Upper lobe of left lung (tissue), 4 donors: ENCODE measurements at regions not wholly inside any gene's neighbourhood (a gene's known extent, or its start where the extent isn't known, plus 50 kb on each side); places are given as distances from the start of the nearest gene placed in this dataset.

Experiments
- POLR2A ChIP-seq, 4 donors: fragments of 450-650 bp; IDR thresholded peaks; one replicate each; pipeline ENCODE4 v1.5.1; 2016 to 2017; ENCODE audit warnings: antibody characterized with exemption in 4 of 4, mild to moderate bottlenecking in 2 of 4
- POLR2AphosphoS5 ChIP-seq, 2 donors: sonication (generic); formaldehyde crosslinking; IDR thresholded peaks; one replicate each; pipeline ENCODE4 v1.5.1; 2017; ENCODE audit warnings: antibody characterized with exemption in 2 of 2
- TF ChIP-seq, protein P1 (sequence below), 6 experiments: fragments of 450-650 bp in 4 of 6; fragments of 200-600 bp in 2 of 6; sonication (generic) in 2 of 6; IDR thresholded peaks; one replicate each; pipeline ENCODE4 v1.5.1; 2016 to 2019; ENCODE audit warnings: antibody characterized with exemption in 6 of 6

DNA sequence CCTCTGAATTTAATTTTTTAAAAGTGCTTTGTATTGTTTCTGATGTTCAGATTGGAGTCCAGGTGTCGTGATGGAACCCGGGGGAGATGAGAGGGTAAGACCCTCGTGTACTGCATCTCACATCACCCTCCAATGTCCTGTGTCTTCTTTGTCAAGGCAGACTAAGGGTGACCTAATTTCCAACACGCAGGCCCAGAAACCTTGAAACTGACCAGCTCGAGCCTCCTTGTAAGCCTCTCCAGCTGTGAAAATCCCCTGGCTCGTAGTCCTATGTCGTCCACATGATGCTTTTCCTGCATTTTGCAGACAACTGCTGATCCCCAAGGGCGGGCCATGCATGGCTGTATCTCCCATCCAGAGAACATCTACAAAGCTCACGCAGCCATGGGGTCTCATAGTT lies 220.2 kb downstream of the ARHGAP12 start:
- TF ChIP-seq, protein P1, sequence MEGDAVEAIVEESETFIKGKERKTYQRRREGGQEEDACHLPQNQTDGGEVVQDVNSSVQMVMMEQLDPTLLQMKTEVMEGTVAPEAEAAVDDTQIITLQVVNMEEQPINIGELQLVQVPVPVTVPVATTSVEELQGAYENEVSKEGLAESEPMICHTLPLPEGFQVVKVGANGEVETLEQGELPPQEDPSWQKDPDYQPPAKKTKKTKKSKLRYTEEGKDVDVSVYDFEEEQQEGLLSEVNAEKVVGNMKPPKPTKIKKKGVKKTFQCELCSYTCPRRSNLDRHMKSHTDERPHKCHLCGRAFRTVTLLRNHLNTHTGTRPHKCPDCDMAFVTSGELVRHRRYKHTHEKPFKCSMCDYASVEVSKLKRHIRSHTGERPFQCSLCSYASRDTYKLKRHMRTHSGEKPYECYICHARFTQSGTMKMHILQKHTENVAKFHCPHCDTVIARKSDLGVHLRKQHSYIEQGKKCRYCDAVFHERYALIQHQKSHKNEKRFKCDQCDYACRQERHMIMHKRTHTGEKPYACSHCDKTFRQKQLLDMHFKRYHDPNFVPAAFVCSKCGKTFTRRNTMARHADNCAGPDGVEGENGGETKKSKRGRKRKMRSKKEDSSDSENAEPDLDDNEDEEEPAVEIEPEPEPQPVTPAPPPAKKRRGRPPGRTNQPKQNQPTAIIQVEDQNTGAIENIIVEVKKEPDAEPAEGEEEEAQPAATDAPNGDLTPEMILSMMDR (IDR thresholded peaks at IDR 0.05): no peak
- TF ChIP-seq POLR2AphosphoS5 (IDR thresholded peaks at IDR 0.05): no peak
- no peak for TF ChIP-seq POLR2A (IDR thresholded peaks at IDR 0.05)
